HEK293 (cell line): ENCODE measurements at regions not wholly inside any gene's neighbourhood (a gene's known extent, or its start where the extent isn't known, plus 50 kb on each side); places are given as distances from the start of the nearest gene placed in this dataset.
A peak's percentile ranks its signal among the peaks of the same experiment; 100 is the strongest.

Experiments used
- ATF2 ChIP-seq: fragments of 450-650 bp; formaldehyde crosslinking; IDR thresholded peaks from 2 replicates; pipeline ENCODE4 v1.5.1; 2016; ENCODE audit warnings: missing biosample characterization, missing genetic modification characterization, low read depth
- CTCF ChIP-seq: fragments of 450-650 bp; formaldehyde crosslinking; IDR thresholded peaks from 2 replicates; pipeline ENCODE4 v1.5.1; 2016; ENCODE audit warnings: missing biosample characterization, missing genetic modification characterization
- SCRT1 ChIP-seq: fragments of 450-650 bp; formaldehyde crosslinking; IDR thresholded peaks from 2 replicates; pipeline ENCODE4 v1.5.1; 2016; ENCODE audit warnings: missing biosample characterization, missing genetic modification characterization, borderline replicate concordance
- SP2 ChIP-seq: fragments of 450-650 bp; formaldehyde crosslinking; IDR thresholded peaks from 2 replicates; pipeline ENCODE4 v1.5.1; 2016; ENCODE audit warnings: missing biosample characterization, missing genetic modification characterization
- TCF7L2 ChIP-seq: IDR thresholded peaks from 2 replicates; pipeline ENCODE4 v1.6.1; 2011; ENCODE audit warnings: low read depth, mild to moderate bottlenecking, inconsistent platforms, low read length, moderate library complexity, borderline replicate concordance
- ZNF10 ChIP-seq: fragments of 450-650 bp; formaldehyde crosslinking; IDR thresholded peaks from 2 replicates; pipeline ENCODE4 v1.5.1; 2017; ENCODE audit warnings: missing biosample characterization, missing genetic modification characterization
- ZNF174 ChIP-seq: fragments of 450-650 bp; formaldehyde crosslinking; IDR thresholded peaks from 2 replicates; pipeline ENCODE4 v1.5.0; 2017; ENCODE audit warnings: missing biosample characterization, mild to moderate bottlenecking, missing genetic modification characterization
- ZNF404 ChIP-seq: fragments of 450-650 bp; formaldehyde crosslinking; IDR thresholded peaks from 2 replicates; pipeline ENCODE4 v1.5.1; 2017; ENCODE audit warnings: missing biosample characterization, missing genetic modification characterization
- ZNF416 ChIP-seq: fragments of 450-650 bp; formaldehyde crosslinking; IDR thresholded peaks from 2 replicates; pipeline ENCODE4 v1.5.1; 2016; ENCODE audit warnings: missing biosample characterization, missing genetic modification characterization
- ZNF501 ChIP-seq: fragments of 450-650 bp; formaldehyde crosslinking; IDR thresholded peaks from 2 replicates; pipeline ENCODE4 v1.5.1; 2016; ENCODE audit warnings: missing biosample characterization, missing genetic modification characterization
- ZNF629 ChIP-seq: fragments of 450-650 bp; formaldehyde crosslinking; IDR thresholded peaks from 2 replicates; pipeline ENCODE4 v1.5.1; 2017; ENCODE audit warnings: missing biosample characterization, missing genetic modification characterization

- TF ChIP-seq SP2 (tag by site-specific recombination) (no peak), ZNF10 (tag by site-specific recombination) (no peak), CTCF (tag by site-specific recombination) (0 out of 2 replicates have a peak, but pooled peaks have one; percentile 19), SCRT1 (tag by site-specific recombination) (no peak), ZNF416 (tag by site-specific recombination) (no peak), ZNF404 (tag by site-specific recombination) (no peak), TCF7L2 (no peak), ZNF501 (no peak), ZNF629 (tag by site-specific recombination) (no peak), ATF2 (tag by site-specific recombination) (no peak), ZNF174 (tag by site-specific recombination) (no peak)
These were observed 229.9 kb upstream of the PRSS1 start for GRCh38 chr7:142519079-142520078.
